ENCODE measurements at regions not wholly inside any gene's neighbourhood (a gene's known extent, or its start where the extent isn't known, plus 50 kb on each side); places are given as distances from the start of the nearest gene placed in this dataset.

DNA sequence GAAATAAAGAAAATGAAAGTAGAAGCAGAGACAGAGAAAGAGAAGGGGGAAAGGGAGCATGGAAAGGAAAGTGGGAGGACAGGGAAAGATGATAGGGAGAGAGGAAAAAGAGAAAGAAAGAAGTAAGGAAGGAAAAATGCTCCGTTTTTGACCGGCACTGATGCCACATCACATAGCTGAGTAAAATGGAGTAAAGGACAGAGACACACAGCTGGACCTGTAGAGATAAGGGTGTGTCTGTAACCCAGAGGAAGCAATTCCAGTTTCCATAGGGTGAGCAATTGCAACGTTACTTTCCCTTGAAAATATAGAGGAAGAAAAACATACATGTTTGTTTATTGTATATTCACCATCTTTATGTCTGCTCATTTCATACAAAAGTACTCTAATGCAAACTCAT is 1866.9 kb upstream of the PIK3C3 start:
- Histone ChIP-seq H3K27ac (ENCODE audit: low read depth, low read length) (no peak overlapping the region), H3K36me3 (ENCODE audit: insufficient read depth, low read length) (no peaks in the 10 kb centered on the region), H3K27me3 (ENCODE audit: insufficient read depth, low read length) (no peaks in the 10 kb centered on the region), H3K4me1 (ENCODE audit: insufficient read depth, low read length) (no peaks in the 10 kb centered on the region), H3K9me3 (ENCODE audit: control insufficient read depth in 1 of 2, low read length in 2 of 2) (no peaks in the 10 kb centered on the region), H3K4me3 (ENCODE audit: low read length in 2 of 2) (no peak overlapping the region)
- H3K9me3 Mint-ChIP-seq: peaks cover 0 to 23% (median 8%) of the 10 kb centered on the region in 8 donors
- H3K36me3 Mint-ChIP-seq: no peaks in the 10 kb centered on the region
- no peak overlapping the region for H3K4me3 Mint-ChIP-seq
- no peaks in the 10 kb centered on the region for H3K27me3 Mint-ChIP-seq
- intact Hi-C loops (cut with micrococcal nuclease): no loop called here
- no peaks in the 10 kb centered on the region for H3K4me1 Mint-ChIP-seq
- H3K27ac Mint-ChIP-seq: no peak overlapping the region
- ChIA-PET POLR2A (ENCODE audit: partially characterized antibody) (no interaction called here), CTCF (ENCODE audit: partially characterized antibody) (no interaction called here)
- no peak for DNase-seq

DNA sequence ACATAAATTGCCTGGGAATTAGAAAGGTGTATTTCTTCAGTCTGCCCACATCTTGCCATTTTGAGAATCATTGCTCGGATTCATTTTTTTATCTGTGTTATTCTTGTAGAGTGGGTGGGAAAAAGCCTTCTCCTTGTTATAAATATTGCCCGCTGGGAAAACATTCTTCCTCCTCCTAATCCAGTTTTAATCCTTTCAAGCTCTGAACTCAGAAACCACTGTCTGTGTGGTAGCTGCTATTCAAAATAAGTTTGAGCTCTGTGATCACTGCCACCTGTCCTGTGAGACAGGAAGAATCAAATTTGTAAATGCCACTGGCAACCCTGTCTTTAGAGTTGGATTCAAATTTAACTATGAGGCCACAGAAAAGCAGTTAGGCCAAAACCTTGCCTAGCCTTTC is 1875.2 kb upstream of the PIK3C3 start:
- Mint-ChIP-seq H3K27ac (no peak overlapping the region), H3K4me3 (no peak overlapping the region), H3K4me1 (no peaks in the 10 kb centered on the region), H3K36me3 (no peaks in the 10 kb centered on the region), H3K9me3 (peaks cover 0 to 9% (median 5%) of the 10 kb centered on the region in 8 donors), H3K27me3 (no peaks in the 10 kb centered on the region)
- Histone ChIP-seq H3K36me3 (ENCODE audit: insufficient read depth, low read length) (no peaks in the 10 kb centered on the region), H3K4me1 (ENCODE audit: insufficient read depth, low read length) (no peaks in the 10 kb centered on the region), H3K27ac (ENCODE audit: low read depth, low read length) (no peak overlapping the region), H3K9me3 (ENCODE audit: control insufficient read depth in 1 of 2, low read length in 2 of 2) (no peaks in the 10 kb centered on the region), H3K27me3 (ENCODE audit: insufficient read depth, low read length) (no peaks in the 10 kb centered on the region), H3K4me3 (ENCODE audit: low read length in 2 of 2) (no peak overlapping the region)
- intact Hi-C loops (cut with micrococcal nuclease): no loop called here
- CTCF ChIA-PET (ENCODE audit: partially characterized antibody): no interaction called here
- POLR2A ChIA-PET (ENCODE audit: partially characterized antibody): no interaction called here
- no peak for DNase-seq

DNA sequence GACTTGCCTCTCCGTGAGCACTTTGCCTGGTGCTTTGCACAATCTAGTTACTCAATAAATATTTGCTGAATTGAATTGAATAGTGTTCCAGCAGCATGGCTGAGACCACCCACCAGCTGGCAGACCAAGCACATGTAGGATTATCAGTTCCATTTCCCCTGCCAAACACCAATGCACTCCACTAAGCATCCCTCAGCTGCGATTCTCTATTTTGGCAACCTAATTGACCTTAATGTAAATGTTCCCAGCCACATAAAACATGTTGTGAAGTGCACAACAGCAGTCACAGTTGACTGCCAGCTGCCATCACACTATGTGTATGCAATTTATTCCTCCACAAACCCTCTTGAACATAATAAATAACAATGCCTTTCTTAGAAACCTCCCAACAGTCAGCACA is 1879.4 kb upstream of the PIK3C3 start:
- DNase-seq: no peak
- H3K27me3 ChIP-seq (ENCODE audit: insufficient read depth, low read length): no peaks in the 10 kb centered on the region
- no peaks in the 10 kb centered on the region for H3K36me3 Mint-ChIP-seq
- H3K27me3 Mint-ChIP-seq: no peaks in the 10 kb centered on the region
- POLR2A ChIA-PET (ENCODE audit: partially characterized antibody): no interaction called here
- peaks cover 0 to 19% (median 9%) of the 10 kb centered on the region in 8 donors for H3K9me3 Mint-ChIP-seq
- no peak overlapping the region for H3K4me3 Mint-ChIP-seq
- no peak overlapping the region for H3K27ac Mint-ChIP-seq
- H3K4me3 ChIP-seq (ENCODE audit: low read length in 2 of 2): no peak overlapping the region
- H3K27ac ChIP-seq (ENCODE audit: low read depth, low read length): no peak overlapping the region
- CTCF ChIA-PET (ENCODE audit: partially characterized antibody): no interaction called here
- no peaks in the 10 kb centered on the region for H3K4me1 ChIP-seq (ENCODE audit: insufficient read depth, low read length)
- H3K9me3 ChIP-seq (ENCODE audit: control insufficient read depth in 1 of 2, low read length in 2 of 2): no peaks in the 10 kb centered on the region
- H3K36me3 ChIP-seq (ENCODE audit: insufficient read depth, low read length): no peaks in the 10 kb centered on the region
- H3K4me1 Mint-ChIP-seq: no peaks in the 10 kb centered on the region
- intact Hi-C loops (cut with micrococcal nuclease): no loop called here

DNA sequence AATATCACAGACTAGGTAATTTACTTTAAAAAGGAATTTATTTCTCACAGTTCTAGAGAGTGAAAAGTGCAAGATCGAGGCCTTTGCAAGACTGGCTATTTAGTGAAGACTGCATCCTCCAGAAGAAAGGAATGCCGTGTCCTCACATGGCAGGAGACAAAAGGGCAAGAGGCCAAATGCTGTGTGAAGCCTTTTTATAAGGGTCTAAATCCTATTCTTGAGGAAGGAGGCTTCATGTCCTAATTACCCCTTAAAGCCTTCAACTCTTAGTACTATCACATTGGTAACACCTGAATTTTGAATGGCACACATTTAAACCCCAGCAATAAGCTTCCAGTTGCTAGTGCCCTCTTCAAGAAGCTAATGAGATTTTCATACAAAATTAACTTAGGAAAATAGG is 1882.3 kb upstream of the PIK3C3 start:
- Histone ChIP-seq H3K4me1 (ENCODE audit: insufficient read depth, low read length) (no peaks in the 10 kb centered on the region), H3K4me3 (ENCODE audit: low read length in 2 of 2) (no peak overlapping the region), H3K27ac (ENCODE audit: low read depth, low read length) (no peak overlapping the region), H3K27me3 (ENCODE audit: insufficient read depth, low read length) (no peaks in the 10 kb centered on the region), H3K9me3 (ENCODE audit: control insufficient read depth in 1 of 2, low read length in 2 of 2) (no peaks in the 10 kb centered on the region), H3K36me3 (ENCODE audit: insufficient read depth, low read length) (no peaks in the 10 kb centered on the region)
- ChIA-PET CTCF (ENCODE audit: partially characterized antibody) (no interaction called here), POLR2A (ENCODE audit: partially characterized antibody) (no interaction called here)
- intact Hi-C loops (cut with micrococcal nuclease): no loop called here
- Mint-ChIP-seq H3K4me1 (no peaks in the 10 kb centered on the region), H3K27ac (no peak overlapping the region), H3K27me3 (no peaks in the 10 kb centered on the region), H3K9me3 (peaks cover 4 to 23% (median 12%) of the 10 kb centered on the region in 8 donors), H3K4me3 (no peak overlapping the region), H3K36me3 (no peaks in the 10 kb centered on the region)
- no peak for DNase-seq

DNA sequence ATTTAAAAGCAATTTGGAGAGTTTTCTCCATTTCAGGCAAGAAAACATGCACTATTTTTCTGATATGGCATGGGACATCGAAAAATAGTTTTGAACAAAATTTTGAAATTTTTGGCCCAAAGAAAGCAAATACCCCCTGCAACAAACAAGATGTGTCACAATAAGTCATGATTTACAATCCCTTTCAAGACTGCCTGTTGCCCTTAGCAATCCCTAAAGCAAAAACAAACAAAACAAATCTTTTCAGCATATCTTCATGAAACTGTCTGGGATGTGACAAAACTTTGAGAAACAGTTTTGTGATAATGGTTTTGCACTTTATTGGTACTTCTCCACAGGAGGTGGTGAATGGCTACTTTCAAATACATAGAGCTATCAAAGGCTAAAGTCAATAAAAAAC is 1888.7 kb upstream of the PIK3C3 start:
- POLR2A ChIA-PET (ENCODE audit: partially characterized antibody): no interaction called here
- Histone ChIP-seq H3K4me1 (ENCODE audit: insufficient read depth, low read length) (no peaks in the 10 kb centered on the region), H3K9me3 (ENCODE audit: control insufficient read depth in 1 of 2, low read length in 2 of 2) (no peaks in the 10 kb centered on the region), H3K36me3 (ENCODE audit: insufficient read depth, low read length) (no peaks in the 10 kb centered on the region), H3K27ac (ENCODE audit: low read depth, low read length) (no peak overlapping the region), H3K27me3 (ENCODE audit: insufficient read depth, low read length) (no peaks in the 10 kb centered on the region), H3K4me3 (ENCODE audit: low read length in 2 of 2) (no peak overlapping the region)
- H3K27me3 Mint-ChIP-seq: no peaks in the 10 kb centered on the region
- peaks cover 7 to 29% (median 19%) of the 10 kb centered on the region in 8 donors for H3K9me3 Mint-ChIP-seq
- no peaks in the 10 kb centered on the region for H3K36me3 Mint-ChIP-seq
- H3K4me1 Mint-ChIP-seq: no peaks in the 10 kb centered on the region
- no peak overlapping the region for H3K27ac Mint-ChIP-seq
- no peak overlapping the region for H3K4me3 Mint-ChIP-seq
- no peak for DNase-seq
- CTCF ChIA-PET (ENCODE audit: partially characterized antibody): no interaction called here
- intact Hi-C loops (cut with micrococcal nuclease): no loop called here

DNA sequence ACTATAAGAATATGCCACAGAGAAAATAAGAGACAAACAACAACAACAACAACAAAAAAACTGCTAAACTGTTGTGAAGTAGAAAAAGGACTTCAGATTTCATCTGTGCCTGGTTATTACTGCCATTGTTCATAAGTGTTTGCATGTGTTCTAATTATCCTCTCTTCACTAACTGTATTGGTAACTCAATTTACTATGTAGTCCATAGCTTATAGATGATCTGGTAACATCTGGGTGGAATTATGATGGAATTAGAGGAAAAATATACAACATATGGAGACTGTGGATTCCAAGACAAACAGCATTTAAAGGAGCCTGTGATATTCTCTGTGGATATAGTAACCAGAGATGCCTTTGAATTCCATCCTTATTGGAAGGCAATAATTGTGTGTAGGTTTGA is 1891.5 kb upstream of the PIK3C3 start:
- Mint-ChIP-seq H3K27me3 (no peaks in the 10 kb centered on the region), H3K9me3 (peaks cover 4 to 20% (median 14%) of the 10 kb centered on the region in 8 donors), H3K27ac (no peak overlapping the region), H3K4me1 (no peaks in the 10 kb centered on the region), H3K4me3 (no peak overlapping the region), H3K36me3 (no peaks in the 10 kb centered on the region)
- ChIA-PET CTCF (ENCODE audit: partially characterized antibody) (no interaction called here), POLR2A (ENCODE audit: partially characterized antibody) (no interaction called here)
- no peaks in the 10 kb centered on the region for H3K9me3 ChIP-seq (ENCODE audit: control insufficient read depth in 1 of 2, low read length in 2 of 2)
- no peak overlapping the region for H3K4me3 ChIP-seq (ENCODE audit: low read length in 2 of 2)
- H3K4me1 ChIP-seq (ENCODE audit: insufficient read depth, low read length): no peaks in the 10 kb centered on the region
- DNase-seq: no peak
- H3K27me3 ChIP-seq (ENCODE audit: insufficient read depth, low read length): no peaks in the 10 kb centered on the region
- no peaks in the 10 kb centered on the region for H3K36me3 ChIP-seq (ENCODE audit: insufficient read depth, low read length)
- intact Hi-C loops (cut with micrococcal nuclease): no loop called here
- no peak overlapping the region for H3K27ac ChIP-seq (ENCODE audit: low read depth, low read length)

DNA sequence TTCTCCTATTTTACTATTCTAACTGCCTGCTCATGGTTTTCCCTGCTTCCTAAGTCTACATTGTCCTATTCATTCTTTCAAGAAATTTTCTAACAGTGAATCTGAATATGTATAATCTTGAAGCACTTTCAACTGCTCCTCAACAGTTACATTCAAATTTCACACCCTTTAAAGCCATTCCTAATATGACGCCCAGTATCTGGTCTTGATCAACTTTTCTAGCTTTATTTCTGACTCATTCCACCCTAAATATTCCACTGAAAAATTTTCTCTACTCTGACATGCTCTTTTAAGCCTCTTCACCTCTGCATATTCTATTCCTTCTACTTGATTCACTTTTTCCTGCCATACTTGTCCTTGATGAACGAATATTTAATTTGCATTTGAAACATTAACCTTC is 1893.9 kb upstream of the PIK3C3 start:
- no peak for DNase-seq
- Mint-ChIP-seq H3K9me3 (peaks cover 2 to 19% (median 10%) of the 10 kb centered on the region in 8 donors), H3K27me3 (no peaks in the 10 kb centered on the region), H3K27ac (no peak overlapping the region), H3K36me3 (no peaks in the 10 kb centered on the region), H3K4me3 (no peak overlapping the region), H3K4me1 (no peaks in the 10 kb centered on the region)
- no peaks in the 10 kb centered on the region for H3K36me3 ChIP-seq (ENCODE audit: insufficient read depth, low read length)
- ChIA-PET POLR2A (ENCODE audit: partially characterized antibody) (no interaction called here), CTCF (ENCODE audit: partially characterized antibody) (no interaction called here)
- no peaks in the 10 kb centered on the region for H3K27me3 ChIP-seq (ENCODE audit: insufficient read depth, low read length)
- no peak overlapping the region for H3K27ac ChIP-seq (ENCODE audit: low read depth, low read length)
- intact Hi-C loops (cut with micrococcal nuclease): no loop called here
- no peak overlapping the region for H3K4me3 ChIP-seq (ENCODE audit: low read length in 2 of 2)
- no peaks in the 10 kb centered on the region for H3K9me3 ChIP-seq (ENCODE audit: control insufficient read depth in 1 of 2, low read length in 2 of 2)
- H3K4me1 ChIP-seq (ENCODE audit: insufficient read depth, low read length): no peaks in the 10 kb centered on the region

DNA sequence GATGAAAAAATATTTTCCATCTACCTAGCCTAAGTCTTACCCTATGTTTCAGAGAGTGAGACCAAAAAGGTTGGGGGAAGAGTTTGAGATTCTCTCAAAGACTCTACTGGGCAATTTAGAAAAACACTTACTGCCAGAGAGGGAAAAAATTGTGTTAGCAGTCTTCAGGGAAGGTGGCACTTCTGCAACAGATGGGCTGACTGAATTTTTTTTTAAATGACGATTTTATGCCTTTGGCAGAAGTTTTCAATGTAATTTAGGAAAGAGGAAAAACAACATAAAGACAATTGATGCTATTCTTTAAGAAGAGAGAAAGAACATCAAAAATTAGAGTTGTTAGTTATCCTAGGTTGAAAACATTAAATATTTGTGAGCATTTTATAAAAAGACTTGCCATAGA is 1894.5 kb upstream of the PIK3C3 start:
- Histone ChIP-seq H3K27me3 (ENCODE audit: insufficient read depth, low read length) (no peaks in the 10 kb centered on the region), H3K36me3 (ENCODE audit: insufficient read depth, low read length) (no peaks in the 10 kb centered on the region), H3K4me3 (ENCODE audit: low read length in 2 of 2) (no peak overlapping the region), H3K9me3 (ENCODE audit: control insufficient read depth in 1 of 2, low read length in 2 of 2) (no peaks in the 10 kb centered on the region), H3K4me1 (ENCODE audit: insufficient read depth, low read length) (no peaks in the 10 kb centered on the region), H3K27ac (ENCODE audit: low read depth, low read length) (no peak overlapping the region)
- H3K27me3 Mint-ChIP-seq: no peaks in the 10 kb centered on the region
- no peak overlapping the region for H3K4me3 Mint-ChIP-seq
- intact Hi-C loops (cut with micrococcal nuclease): no loop called here
- H3K4me1 Mint-ChIP-seq: no peaks in the 10 kb centered on the region
- no peak for DNase-seq
- ChIA-PET CTCF (ENCODE audit: partially characterized antibody) (no interaction called here), POLR2A (ENCODE audit: partially characterized antibody) (no interaction called here)
- H3K9me3 Mint-ChIP-seq: peaks cover 0 to 15% (median 10%) of the 10 kb centered on the region in 8 donors
- no peak overlapping the region for H3K27ac Mint-ChIP-seq
- H3K36me3 Mint-ChIP-seq: no peaks in the 10 kb centered on the region

Data from CD4-positive, alpha-beta memory T cell (primary cell).